Right cardiac atrium (tissue), 5 donors: ENCODE measurements at regions not wholly inside any gene's neighbourhood (a gene's known extent, or its start where the extent isn't known, plus 50 kb on each side); places are given as distances from the start of the nearest gene placed in this dataset.
"Not testable (repeated sequence)": the region's sequence is repeated elsewhere in the genome, so short reads cannot be mapped to it uniquely, and the experiment has no call there.

Experiments used
- ATAC-seq, 2 donors: fragments of 200-7000 bp; cut with Tn5 transposase; one replicate each; pipeline versions ENCODE4 v1.8.0 to v1.9.1; 2020; ENCODE audit warnings: moderate library complexity in 2 of 2, mild to moderate bottlenecking in 1 of 2
- DNase-seq, 3 donors: peaks; one replicate each; pipeline ENCODE4 v3.0.0-alpha.2; 2020
- H3K27ac ChIP-seq: one replicate; pipeline ENCODE4 v1.5.1; 2013; ENCODE audit warnings: mild to moderate bottlenecking, low read length, control low read depth, moderate library complexity
- H3K27me3 ChIP-seq: one replicate; pipeline ENCODE4 v1.6.1; 2013; ENCODE audit not compliant: control insufficient read depth, insufficient read depth
- H3K4me1 ChIP-seq: one replicate; pipeline ENCODE4 v1.6.1; 2013; ENCODE audit warnings: low read length; ENCODE audit not compliant: control insufficient read depth, insufficient read depth
- H3K4me3 ChIP-seq: one replicate; pipeline ENCODE4 v1.5.1; 2013; ENCODE audit warnings: low read length, control low read depth
- H3K9me3 ChIP-seq: one replicate; pipeline ENCODE4 v1.6.1; 2013; ENCODE audit warnings: low read length; ENCODE audit not compliant: control insufficient read depth
- WGBS: extraction: QIAGEN DNeasy Blood & Tissue Kit; methylation state at CpG from one replicate; pipeline ENCODE4 v1.1.7; 2013; 5-methylcytosine and 5-hydroxymethylcytosine counted together
- intact Hi-C, 4 donors: fragments of 100-400 bp; cut with DNase I; formaldehyde crosslinking; loops; one replicate each; pipeline versions ENCODE4 v1.11.0 to v1.14.0; 2022 to 2023
- donor health status: healthy with polysubstance abuse.
- donor health status: DM: no; HTN: yes; CAD: no.
- donor health status: DM: no; HTN: no; CAD: no.
- donor health status: DM: no; HTN: yes; CAD: no; lungs with severe emphysema.
- donor health status: DM: yes; HTN: yes; CAD: no.

GRCh38 chr1:206256935-206257334 lies 53.6 kb downstream of the SRGAP2 start:
- WGBS = no CpG with 5 or more reads among the region's 2 CpGs
- H3K27ac ChIP-seq, H3K4me3 ChIP-seq, ATAC-seq, H3K27me3 ChIP-seq, DNase-seq, intact Hi-C loops, H3K9me3 ChIP-seq, H3K4me1 ChIP-seq: not testable (repeated sequence)

- intact Hi-C loops = not testable (repeated sequence)
Measured at GRCh38 chr1:206261473-206261872, 58.1 kb downstream of the SRGAP2 start.

GRCh38 chr1:206262424-206262823 lies 59.1 kb downstream of the SRGAP2 start:
- H3K27ac ChIP-seq, H3K9me3 ChIP-seq, H3K4me1 ChIP-seq, DNase-seq, H3K27me3 ChIP-seq, intact Hi-C loops, H3K4me3 ChIP-seq: not testable (repeated sequence)
- WGBS = 81% methylated on average over 1 of the region's 2 CpGs
- ATAC-seq = peak; percentile 47 to 93

More at GRCh38 chr1:206261473-206261872, 58.1 kb downstream of the SRGAP2 start:
- H3K4me3 ChIP-seq, H3K4me1 ChIP-seq, DNase-seq, H3K27me3 ChIP-seq, ATAC-seq, H3K9me3 ChIP-seq, H3K27ac ChIP-seq: not testable (repeated sequence)
- WGBS = 58% methylated on average over 5 of the region's 5 CpGs

GRCh38 chr1:206264916-206265315 lies 61.6 kb downstream of the SRGAP2 start:
- ATAC-seq, H3K4me3 ChIP-seq, DNase-seq, H3K4me1 ChIP-seq, H3K27me3 ChIP-seq, intact Hi-C loops, H3K27ac ChIP-seq, H3K9me3 ChIP-seq: not testable (repeated sequence)
- WGBS = no CpG with 5 or more reads among the region's 2 CpGs

- intact Hi-C loops, H3K4me1 ChIP-seq, H3K27me3 ChIP-seq, H3K9me3 ChIP-seq, DNase-seq, H3K27ac ChIP-seq, H3K4me3 ChIP-seq, ATAC-seq: not testable (repeated sequence)
- no CpG with 5 or more reads among the region's 4 CpGs for WGBS
Measured at GRCh38 chr1:206271153-206271552, 67.8 kb downstream of the SRGAP2 start.

GRCh38 chr1:206273104-206273503 lies 69.8 kb downstream of the SRGAP2 start:
- intact Hi-C loops, H3K4me1 ChIP-seq, H3K9me3 ChIP-seq, H3K27ac ChIP-seq, DNase-seq, H3K27me3 ChIP-seq, H3K4me3 ChIP-seq, ATAC-seq: not testable (repeated sequence)
- no CpG with 5 or more reads among the region's 1 CpG for WGBS

- H3K27me3 ChIP-seq, ATAC-seq, H3K4me1 ChIP-seq, H3K27ac ChIP-seq, H3K9me3 ChIP-seq, DNase-seq, intact Hi-C loops, H3K4me3 ChIP-seq: not testable (repeated sequence)
- WGBS = 25% methylated on average over 1 of the region's 2 CpGs
Measured at GRCh38 chr1:206276143-206276542, 72.8 kb downstream of the SRGAP2 start.

GRCh38 chr1:206278683-206279082 lies 75.3 kb downstream of the SRGAP2 start:
- H3K27me3 ChIP-seq, H3K4me3 ChIP-seq, H3K27ac ChIP-seq, intact Hi-C loops, H3K4me1 ChIP-seq, H3K9me3 ChIP-seq: not testable (repeated sequence)
- DNase-seq (peak in 2 of 3 donors; percentile 4 to 25), ATAC-seq (peak in 1 of 2 donors; percentile 27)
- 60% methylated on average over 3 of the region's 4 CpGs for WGBS

- intact Hi-C loops, H3K27me3 ChIP-seq, H3K9me3 ChIP-seq, H3K4me3 ChIP-seq, H3K27ac ChIP-seq, DNase-seq, H3K4me1 ChIP-seq: not testable (repeated sequence)
- ATAC-seq = peak; percentile 72 to 87
- WGBS = 77% methylated on average over 1 of the region's 3 CpGs
Measured at GRCh38 chr1:206280683-206281082, 77.3 kb downstream of the SRGAP2 start.

GRCh38 chr1:206281912-206282654 lies 78.7 kb downstream of the SRGAP2 start:
- DNase-seq, H3K27me3 ChIP-seq, intact Hi-C loops, H3K9me3 ChIP-seq, H3K27ac ChIP-seq, H3K4me1 ChIP-seq, H3K4me3 ChIP-seq: not testable (repeated sequence)
- peak; percentile 38 to 53 for ATAC-seq
- no CpG with 5 or more reads among the region's 2 CpGs for WGBS

- intact Hi-C loops = not testable (repeated sequence)
- WGBS = 96% methylated on average over 6 of the region's 10 CpGs
Measured at GRCh38 chr1:206285024-206285960, 82.0 kb downstream of the SRGAP2 start.

More at GRCh38 chr1:206285024-206285960, 82.0 kb downstream of the SRGAP2 start:
- peak in 1 of 3 donors; percentile 14 for DNase-seq
- not testable (repeated sequence) for ATAC-seq, H3K4me3 ChIP-seq, H3K9me3 ChIP-seq, H3K4me1 ChIP-seq, H3K27ac ChIP-seq, H3K27me3 ChIP-seq
